ENCODE measurements at regions not wholly inside any gene's neighbourhood (a gene's known extent, or its start where the extent isn't known, plus 50 kb on each side); places are given as distances from the start of the nearest gene placed in this dataset.

DNA sequence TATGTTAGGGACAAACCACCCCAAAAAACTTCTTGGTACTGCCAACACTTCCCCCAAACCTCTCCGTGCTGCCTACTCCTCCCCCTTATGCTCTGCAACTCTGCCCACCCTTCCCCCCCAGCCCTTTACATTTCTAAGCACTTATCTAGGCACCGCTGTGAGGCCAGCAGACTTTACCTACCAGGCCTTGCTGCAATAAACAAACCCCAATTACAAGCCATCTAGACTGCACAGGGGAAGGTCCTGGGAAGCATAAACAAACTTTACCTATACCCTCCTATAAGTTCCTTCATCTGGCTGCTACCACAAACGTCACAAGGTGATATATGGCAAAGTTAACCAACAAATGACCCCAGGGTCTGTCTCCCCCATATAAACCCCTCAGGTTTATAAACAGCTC is 259.4 kb upstream of the GULP1 start:
- TF ChIP-seq GATA2 (IDR thresholded peaks at IDR 0.05; ENCODE audit: low read depth, low read length) (no peak), GATA3 (IDR thresholded peaks at IDR 0.05; ENCODE audit: low read depth, low read length) (no peak)

All from SH-SY5Y (cell line).